H9 (cell line): ENCODE measurements at regions not wholly inside any gene's neighbourhood (a gene's known extent, or its start where the extent isn't known, plus 50 kb on each side); places are given as distances from the start of the nearest gene placed in this dataset.

Experiments
- DNase-seq: peaks from one replicate; pipeline ENCODE4 v3.0.0-alpha.2; 2017
- H2AFZ ChIP-seq: one replicate; pipeline ENCODE4 v1.6.1; 2013; ENCODE audit warnings: mild to moderate bottlenecking, low read length, control low read depth, moderate library complexity
- H2AK5ac ChIP-seq: 2 replicates; pipeline ENCODE4 v1.6.1; 2013; ENCODE audit warnings: low read length, control low read depth, mixed read lengths; ENCODE audit not compliant: insufficient read length
- H2BK120ac ChIP-seq: one replicate; pipeline ENCODE4 v1.6.1; 2013; ENCODE audit warnings: low read depth, mild to moderate bottlenecking, low read length, control low read depth, inconsistent platforms; ENCODE audit not compliant: poor library complexity, severe bottlenecking
- H2BK12ac ChIP-seq: 2 replicates; pipeline ENCODE4 v1.6.1; 2013; ENCODE audit warnings: low read length, control low read depth, mixed read lengths, low read depth; ENCODE audit not compliant: insufficient read length
- H2BK15ac ChIP-seq: 2 replicates; pipeline ENCODE4 v1.6.1; 2013; ENCODE audit warnings: low read depth, low read length, control low read depth
- H2BK20ac ChIP-seq: one replicate; pipeline ENCODE4 v1.6.1; 2013; ENCODE audit warnings: low read depth, mild to moderate bottlenecking, low read length, control low read depth, inconsistent platforms; ENCODE audit not compliant: poor library complexity, severe bottlenecking
- H2BK5ac ChIP-seq: 2 replicates; pipeline ENCODE4 v1.6.1; 2013; ENCODE audit warnings: low read length, control low read depth, mixed read lengths; ENCODE audit not compliant: insufficient read length
- H3K14ac ChIP-seq: 2 replicates; pipeline ENCODE4 v1.6.1; 2013; ENCODE audit warnings: low read length, control low read depth; ENCODE audit not compliant: insufficient read depth
- H3K18ac ChIP-seq: 2 replicates; pipeline ENCODE4 v1.6.1; 2013; ENCODE audit warnings: low read depth, mild to moderate bottlenecking, mixed read lengths, low read length, control low read depth; ENCODE audit not compliant: insufficient read length
- H3K23ac ChIP-seq: 2 replicates; pipeline ENCODE4 v1.6.1; 2013; ENCODE audit warnings: low read length, control low read depth, mixed read lengths, low read depth; ENCODE audit not compliant: insufficient read length
- H3K23me2 ChIP-seq: 2 replicates; pipeline ENCODE4 v1.6.1; 2013; ENCODE audit warnings: low read depth, mild to moderate bottlenecking, mixed read lengths, low read length, control low read depth; ENCODE audit not compliant: insufficient read length, poor library complexity, severe bottlenecking
- H3K27ac ChIP-seq: 2 replicates; pipeline ENCODE4 v1.5.1; 2013; ENCODE audit warnings: low read length, control low read depth, mixed read lengths, low read depth; ENCODE audit not compliant: insufficient read length
- H3K27me3 ChIP-seq: 2 replicates; pipeline ENCODE4 v1.6.1; 2013; ENCODE audit warnings: low read length, control low read depth, inconsistent platforms; ENCODE audit not compliant: insufficient read depth
- H3K4ac ChIP-seq: 2 replicates; pipeline ENCODE4 v1.6.1; 2013; ENCODE audit warnings: low read depth, mild to moderate bottlenecking, control low read depth, inconsistent platforms, low read length, moderate library complexity
- H3K4me1 ChIP-seq: 2 replicates; pipeline ENCODE4 v1.6.1; 2013; ENCODE audit warnings: low read length, control low read depth, inconsistent platforms; ENCODE audit not compliant: insufficient read depth
- H3K4me2 ChIP-seq: 2 replicates; pipeline ENCODE4 v1.6.1; 2013; ENCODE audit warnings: low read length, control low read depth, mixed read lengths; ENCODE audit not compliant: insufficient read length, insufficient read depth
- H3K56ac ChIP-seq: 2 replicates; pipeline ENCODE4 v1.6.1; 2013; ENCODE audit warnings: low read depth, mild to moderate bottlenecking, mixed read lengths, low read length, control low read depth; ENCODE audit not compliant: insufficient read length
- H3K79me1 ChIP-seq: 2 replicates; pipeline ENCODE4 v1.6.1; 2013; ENCODE audit warnings: low read depth, mild to moderate bottlenecking, moderate library complexity, low read length, control low read depth, inconsistent platforms; ENCODE audit not compliant: insufficient read depth, poor library complexity, severe bottlenecking
- H3K79me2 ChIP-seq: 2 replicates; pipeline ENCODE4 v1.6.1; 2013; ENCODE audit warnings: low read length, control low read depth, inconsistent platforms; ENCODE audit not compliant: insufficient read depth
- H3K9ac ChIP-seq: 2 replicates; pipeline ENCODE4 v1.6.1; 2013; ENCODE audit warnings: low read length, control low read depth, mixed read lengths; ENCODE audit not compliant: insufficient read length; ENCODE audit errors: extremely low read depth
- H3K9me3 ChIP-seq: one replicate; pipeline ENCODE4 v1.6.1; 2013; ENCODE audit warnings: low read depth, low read length, inconsistent platforms; ENCODE audit not compliant: control insufficient read depth
- H3T11ph ChIP-seq: one replicate; pipeline ENCODE4 v1.6.1; 2013; ENCODE audit warnings: mild to moderate bottlenecking, low read length, control low read depth, inconsistent platforms
- H4K20me1 ChIP-seq: one replicate; pipeline ENCODE4 v1.6.1; 2013; ENCODE audit not compliant: control insufficient read depth, insufficient read length, insufficient read depth
- H4K5ac ChIP-seq: 2 replicates; pipeline ENCODE4 v1.6.1; 2013; ENCODE audit warnings: low read depth, mild to moderate bottlenecking, mixed read lengths, low read length, control low read depth; ENCODE audit not compliant: insufficient read length
- H4K8ac ChIP-seq: replicated peaks from 2 replicates; pipeline ENCODE4 v1.6.1; 2013; ENCODE audit warnings: low read length, control low read depth, mixed read lengths, low read depth; ENCODE audit not compliant: insufficient read length
- H4K91ac ChIP-seq: 2 replicates; pipeline ENCODE4 v1.6.1; 2013; ENCODE audit warnings: low read depth, mild to moderate bottlenecking, moderate library complexity, mixed read lengths, low read length, control low read depth; ENCODE audit not compliant: insufficient read length
- H3K27ac Mint-ChIP-seq, 3 experiments: 2 replicates in 2 of 3; 3 replicates in 1 of 3; pipeline ENCODE4 v1.8.0; 2020 to 2021; ENCODE audit warnings: mixed read lengths in 3 of 3, mild to moderate bottlenecking in 1 of 3, moderate library complexity in 1 of 3
- H3K27me3 Mint-ChIP-seq: 2 replicates; pipeline ENCODE4 v1.8.0; 2021; ENCODE audit warnings: low read depth, mild to moderate bottlenecking, moderate library complexity, mixed read lengths
- H3K36me3 Mint-ChIP-seq, 3 experiments: 2 replicates in 2 of 3; 3 replicates in 1 of 3; pipeline ENCODE4 v1.8.0; 2020 to 2021; ENCODE audit warnings: low read depth in 3 of 3, mixed read lengths in 3 of 3; ENCODE audit not compliant: insufficient read depth in 1 of 3
- H3K4me1 Mint-ChIP-seq, 2 experiments: 2 replicates each; pipeline ENCODE4 v1.8.0; 2020; ENCODE audit warnings: mixed read lengths in 2 of 2
- H3K4me3 Mint-ChIP-seq, 2 experiments: 2 replicates in 1 of 2; 3 replicates in 1 of 2; pipeline ENCODE4 v1.8.0; 2020 to 2021; ENCODE audit warnings: mild to moderate bottlenecking in 2 of 2, mixed read lengths in 2 of 2, moderate library complexity in 1 of 2
- H3K9me3 Mint-ChIP-seq, 2 experiments: 2 replicates in 1 of 2; 3 replicates in 1 of 2; pipeline ENCODE4 v1.8.0; 2020; ENCODE audit warnings: mild to moderate bottlenecking in 2 of 2, mixed read lengths in 2 of 2, moderate library complexity in 1 of 2
- CTCF ChIP-seq: fragments of 200-600 bp; sonication (generic); conservative IDR thresholded peaks from 3 replicates; pipeline ENCODE4 v1.8.0; 2021; ENCODE audit warnings: antibody characterized with exemption, mild to moderate bottlenecking
- WGBS: extraction: QIAGEN DNeasy Blood & Tissue Kit; methylation state at CpG from one replicate; pipeline ENCODE4 v1.1.7; 2013; ENCODE audit warnings: missing lambda C conversion rate, low lambda C conversion rate, mixed read lengths; ENCODE audit not compliant: insufficient read length; ENCODE audit errors: extremely low coverage; 5-methylcytosine and 5-hydroxymethylcytosine counted together

DNA sequence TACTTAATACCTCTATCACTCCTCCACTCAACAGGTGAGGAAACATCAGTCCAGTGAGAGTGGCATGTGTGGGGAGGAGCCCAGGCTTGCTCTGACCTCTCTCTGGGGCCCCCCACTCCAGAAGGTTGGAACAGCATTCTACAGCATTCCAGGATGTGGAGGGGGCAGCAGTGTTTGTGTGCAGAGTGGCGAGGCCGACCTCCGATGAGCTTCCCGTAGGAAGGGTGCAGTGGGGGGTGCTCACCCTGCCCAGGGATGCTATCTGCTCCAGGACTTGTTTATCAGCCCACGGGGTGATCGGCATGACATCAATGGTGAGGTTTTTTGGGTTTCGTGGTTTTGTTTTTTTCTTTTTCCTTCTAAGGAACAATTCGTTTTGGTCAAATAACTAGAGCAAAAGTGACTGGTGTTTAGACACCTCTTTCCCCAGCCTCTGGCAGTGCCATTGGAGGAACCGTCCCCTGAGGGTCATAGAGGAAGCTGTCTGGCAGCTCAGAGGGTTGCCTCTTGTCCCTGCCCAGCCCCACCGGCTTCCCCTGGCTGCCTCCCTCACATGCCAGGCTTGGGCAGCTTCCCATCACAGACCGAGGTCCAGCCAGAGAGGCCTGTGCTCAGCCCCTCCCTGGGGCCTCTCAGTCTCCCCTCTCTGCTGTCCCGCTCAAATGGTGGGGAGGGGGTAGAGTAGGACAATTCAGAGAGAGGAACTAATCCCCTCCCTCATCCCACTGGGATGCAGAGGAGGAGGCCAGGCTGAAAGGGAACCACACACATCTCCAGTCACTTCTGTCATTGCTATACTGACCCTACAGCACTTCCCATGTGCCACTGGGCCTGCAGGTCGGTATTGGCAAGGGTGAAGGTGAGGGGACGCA, 96.5 kb downstream of the ZFP36L2 start:
- H2BK12ac ChIP-seq, result no peak overlapping the region
- Mint-ChIP-seq H3K9me3 (no peaks in the 10 kb centered on the region), H3K4me1 (peaks cover 22 to 25% of the 10 kb centered on the region in 2 experiments), H3K36me3 (no peaks in the 10 kb centered on the region), H3K27me3 (no peaks in the 10 kb centered on the region; the same call in 1 of the 2 replicates), H3K27ac (peak overlapping the region in 2 of 3 experiments; percentile 59 to 70; a peak in 4 of 7 replicates), H3K4me3 (no peak overlapping the region)
- H3K4me1 ChIP-seq, result no peaks in the 10 kb centered on the region
- no peak overlapping the region for H3K4me2 ChIP-seq
- no peak overlapping the region for H3K56ac ChIP-seq
- H2BK20ac ChIP-seq, result no peak overlapping the region
- no peak for DNase-seq
- H2AFZ ChIP-seq, result no peak overlapping the region
- no peak overlapping the region for H3K18ac ChIP-seq
- H3K79me1 ChIP-seq, result no peaks in the 10 kb centered on the region
- H4K8ac ChIP-seq, result no peak overlapping the region
- H2AK5ac ChIP-seq, result no peak overlapping the region
- no peak overlapping the region for H3T11ph ChIP-seq
- no peak overlapping the region; the same call in 1 of the 2 replicates for H3K14ac ChIP-seq
- TF ChIP-seq CTCF, result no peak
- no peaks in the 10 kb centered on the region for H4K20me1 ChIP-seq
- no peak overlapping the region for H3K4ac ChIP-seq
- H2BK15ac ChIP-seq, result no peak overlapping the region
- no peak overlapping the region for H3K23ac ChIP-seq
- H4K91ac ChIP-seq, result no peak overlapping the region
- H4K5ac ChIP-seq, result no peak overlapping the region
- H2BK5ac ChIP-seq, result no peak overlapping the region
- H3K9me3 ChIP-seq, result no peaks in the 10 kb centered on the region
- no peaks in the 10 kb centered on the region for H3K23me2 ChIP-seq
- WGBS, result no CpG with 5 or more reads among the region's 14 CpGs
- no peak overlapping the region for H3K27ac ChIP-seq
- H2BK120ac ChIP-seq, result no peak overlapping the region
- no peaks in the 10 kb centered on the region for H3K27me3 ChIP-seq
- no peaks in the 10 kb centered on the region for H3K79me2 ChIP-seq
- no peak overlapping the region for H3K9ac ChIP-seq
